HL-60 (cell line): ENCODE measurements at regions not wholly inside any gene's neighbourhood (a gene's known extent, or its start where the extent isn't known, plus 50 kb on each side); places are given as distances from the start of the nearest gene placed in this dataset.

Source experiments
- DNase-seq, 2 experiments: peaks; one replicate each; pipeline ENCODE4 v3.0.0-alpha.2; 2010 to 2020; ENCODE audit warnings: low read depth in 1 of 2, low spot score in 1 of 2
- H3K27ac ChIP-seq: fragments of 250-450 bp; sonication (Bioruptor Pico); replicated peaks from 2 replicates; pipeline ENCODE4 v1.5.1; 2020; ENCODE audit warnings: mild to moderate bottlenecking, moderate library complexity
- H3K27me3 ChIP-seq: fragments of 250-450 bp; sonication (Bioruptor Pico); 2 replicates; pipeline ENCODE4 v1.5.1; 2021; ENCODE audit warnings: mild to moderate bottlenecking, moderate library complexity; ENCODE audit not compliant: insufficient read depth, poor library complexity, severe bottlenecking
- H3K4me3 ChIP-seq: replicated peaks from 2 replicates; pipeline ENCODE4 v1.5.1; 2011; ENCODE audit warnings: mild to moderate bottlenecking, control low read depth, low read length; ENCODE audit not compliant: insufficient read depth
- CTCF ChIP-seq: IDR thresholded peaks from one replicate; pipeline ENCODE4 v1.5.1; 2011; ENCODE audit warnings: low read length, control low read depth, inconsistent platforms; ENCODE audit not compliant: insufficient read depth
- GABPA ChIP-seq: IDR thresholded peaks from 2 replicates; pipeline ENCODE4 v1.6.1; 2012; ENCODE audit warnings: low read depth
- POLR2AphosphoS5 ChIP-seq: IDR thresholded peaks from 2 replicates; pipeline ENCODE4 v1.6.1; 2012; ENCODE audit warnings: low read depth
- REST ChIP-seq: IDR thresholded peaks from 2 replicates; pipeline ENCODE4 v1.6.1; 2012; ENCODE audit warnings: low read depth; ENCODE audit not compliant: insufficient replicate concordance
- SPI1 ChIP-seq: IDR thresholded peaks from 2 replicates; pipeline ENCODE4 v1.6.1; 2012; ENCODE audit warnings: low read depth, mild to moderate bottlenecking, borderline replicate concordance

GRCh38 chr18:79600596-79600995 lies 79.0 kb upstream of the CTDP1 start:
- Histone ChIP-seq H3K4me3 (no peak overlapping the region), H3K27me3 (no peaks in the 10 kb centered on the region), H3K27ac (no peak overlapping the region)
- DNase-seq: no peak
- no peak for TF ChIP-seq CTCF
- no peak for TF ChIP-seq GABPA
- TF ChIP-seq REST: no peak
- no peak for TF ChIP-seq SPI1

- TF ChIP-seq CTCF (no peak), SPI1 (peak; percentile 69)
- H3K27me3 ChIP-seq: no peaks in the 10 kb centered on the region
- H3K27ac ChIP-seq: peak overlapping the region; percentile 45
- no peak overlapping the region for H3K4me3 ChIP-seq
- DNase-seq: peak in 1 of 2 experiments; percentile 70
Measured at GRCh38 chr18:79601234-79601633, 78.4 kb upstream of the CTDP1 start.

- no peak overlapping the region for H3K27ac ChIP-seq
- TF ChIP-seq REST: no peak
- TF ChIP-seq CTCF: no peak
- no peak for TF ChIP-seq GABPA
- no peak for TF ChIP-seq SPI1
- TF ChIP-seq POLR2AphosphoS5: no peak
- H3K27me3 ChIP-seq: no peaks in the 10 kb centered on the region
- DNase-seq: no peak
- no peak overlapping the region for H3K4me3 ChIP-seq
Measured at GRCh38 chr18:79603321-79604204, 76.0 kb upstream of the CTDP1 start.
